GM19438 (cell line): ENCODE measurements at regions not wholly inside any gene's neighbourhood (a gene's known extent, or its start where the extent isn't known, plus 50 kb on each side); places are given as distances from the start of the nearest gene placed in this dataset.
"Not testable (repeated sequence)": the region's sequence is repeated elsewhere in the genome, so short reads cannot be mapped to it uniquely, and the experiment has no call there.

Source experiments
- ATAC-seq: cut with Tn5 transposase; IDR thresholded peaks from one replicate; pipeline ENCODE4 v1.9.1; 2021; ENCODE audit warnings: low read depth; ENCODE audit not compliant: unreplicated experiment

DNA sequence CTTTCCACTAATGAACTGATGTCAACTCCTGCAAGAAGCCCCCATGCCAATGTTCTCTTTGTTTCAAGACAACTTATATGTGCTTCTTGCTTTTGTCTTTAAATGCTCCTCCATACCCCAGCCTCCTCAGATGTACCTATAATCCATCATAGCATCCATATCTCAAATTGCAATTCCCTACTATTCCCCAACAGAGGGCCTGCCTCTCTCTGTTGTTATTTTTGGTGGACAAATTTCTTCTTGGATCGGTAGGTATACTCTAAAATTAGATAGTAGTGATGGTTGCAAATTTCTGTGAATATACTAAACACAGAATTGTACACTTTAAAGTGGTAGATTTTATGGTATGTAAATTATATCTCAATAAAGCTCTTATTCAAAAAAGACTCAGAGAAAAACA, 820.1 kb downstream of the METTL4 start:
- no peak for ATAC-seq

DNA sequence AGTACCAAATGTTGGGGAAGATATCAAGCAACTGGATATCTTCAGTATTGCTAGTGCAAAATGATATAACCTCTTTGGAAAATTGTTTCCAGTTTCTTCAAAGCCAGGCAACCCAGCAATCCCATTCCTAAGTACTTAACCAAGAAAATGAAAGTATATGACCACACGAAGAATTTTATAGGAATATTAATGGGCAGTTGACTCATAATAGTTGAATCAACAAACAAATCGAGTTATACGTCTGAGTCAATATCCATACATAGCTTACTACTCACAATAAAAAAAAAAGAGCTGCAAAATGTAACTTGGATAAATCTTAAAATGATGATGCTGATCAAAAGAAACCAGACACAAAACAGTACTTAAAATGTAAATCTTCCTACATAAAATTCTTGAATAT, 810.4 kb downstream of the METTL4 start:
- ATAC-seq, result no peak

DNA sequence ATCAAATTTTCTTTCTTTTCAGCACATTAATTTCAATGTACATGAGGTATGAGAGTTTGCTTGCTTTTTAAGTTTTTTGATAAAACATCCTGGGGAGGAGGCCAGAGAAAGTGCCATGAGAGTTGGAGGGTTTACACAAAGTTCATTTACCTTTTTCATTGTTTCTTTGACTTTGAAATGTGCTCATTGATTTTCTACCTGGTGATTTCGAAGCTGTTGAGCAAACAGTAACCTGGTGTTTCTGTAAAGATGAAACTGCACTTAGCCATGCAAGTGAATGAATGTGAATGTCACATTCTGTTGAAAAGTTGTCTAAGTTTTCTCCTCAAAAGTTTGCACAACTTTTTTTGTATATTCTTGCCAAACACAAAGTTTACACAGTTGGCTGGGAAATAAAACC, 797.0 kb downstream of the METTL4 start:
- no peak for ATAC-seq

DNA sequence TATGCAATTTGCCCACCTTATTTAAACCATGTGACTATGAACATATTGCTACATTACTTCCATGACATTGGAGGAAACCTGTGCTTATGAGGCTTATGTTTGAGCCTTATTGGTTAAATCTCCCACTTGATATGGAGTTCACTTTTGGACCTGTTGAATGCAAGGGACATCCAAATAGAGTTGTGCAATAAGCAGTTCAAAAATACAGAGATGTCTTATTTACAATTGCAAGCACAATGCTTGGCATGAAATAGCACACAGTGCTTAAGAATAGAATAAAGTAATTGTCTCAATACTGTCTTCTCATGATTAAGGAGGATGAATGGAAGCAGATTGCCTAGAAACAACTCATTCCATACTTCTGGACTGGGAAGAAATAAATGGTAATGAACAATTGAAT, 793.5 kb downstream of the METTL4 start:
- no peak for ATAC-seq

DNA sequence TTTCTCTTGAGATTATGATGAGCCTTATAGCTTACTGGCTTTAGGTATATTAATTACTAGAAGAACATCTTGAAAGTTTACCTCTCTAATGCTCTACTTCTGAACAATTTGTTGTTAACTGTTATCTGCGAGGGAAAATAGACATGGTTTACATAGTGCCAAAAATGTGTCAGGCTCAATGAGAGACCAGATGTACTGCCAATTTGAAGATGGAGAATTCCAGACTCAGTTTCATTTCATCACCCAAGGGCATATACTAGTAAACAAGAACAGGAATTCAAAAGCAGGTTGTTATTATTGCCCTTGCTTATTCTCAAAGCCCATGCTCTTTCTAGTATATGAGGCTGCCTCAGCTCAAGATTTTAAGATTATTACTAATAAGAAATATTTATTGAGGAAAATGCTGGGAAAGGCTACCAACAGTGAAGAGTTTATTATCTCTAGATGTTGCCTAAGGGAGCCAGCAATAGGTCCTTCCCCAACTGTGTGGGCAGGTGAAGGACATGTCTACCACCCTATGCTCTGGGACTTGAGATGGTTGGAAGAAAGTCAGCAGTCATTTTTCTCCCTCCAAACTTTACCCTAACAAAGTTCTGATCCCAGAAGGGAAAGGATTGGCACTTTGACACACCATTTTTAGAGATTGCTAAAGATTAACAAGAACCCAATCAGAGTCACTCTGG, 792.7 kb downstream of the METTL4 start:
- ATAC-seq, result no peak

DNA sequence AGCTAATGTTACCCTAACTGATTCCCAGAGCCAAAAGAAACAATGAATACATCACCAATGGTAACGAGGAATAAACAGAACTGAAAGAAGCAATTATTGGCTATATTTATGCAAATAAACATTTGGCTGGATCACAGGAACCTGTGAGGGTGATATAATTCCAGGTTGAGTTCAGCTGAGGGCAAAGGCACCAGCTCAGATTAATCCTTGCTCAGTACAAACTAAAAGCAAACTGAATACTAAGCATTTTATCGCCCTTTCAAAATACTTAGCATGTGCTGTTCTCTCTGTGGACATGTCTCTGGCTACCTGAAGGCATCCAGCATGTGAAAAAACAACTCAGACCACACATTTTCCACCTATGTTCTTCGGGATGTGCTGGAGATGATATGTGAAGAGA, 791.7 kb downstream of the METTL4 start:
- no peak for ATAC-seq

DNA sequence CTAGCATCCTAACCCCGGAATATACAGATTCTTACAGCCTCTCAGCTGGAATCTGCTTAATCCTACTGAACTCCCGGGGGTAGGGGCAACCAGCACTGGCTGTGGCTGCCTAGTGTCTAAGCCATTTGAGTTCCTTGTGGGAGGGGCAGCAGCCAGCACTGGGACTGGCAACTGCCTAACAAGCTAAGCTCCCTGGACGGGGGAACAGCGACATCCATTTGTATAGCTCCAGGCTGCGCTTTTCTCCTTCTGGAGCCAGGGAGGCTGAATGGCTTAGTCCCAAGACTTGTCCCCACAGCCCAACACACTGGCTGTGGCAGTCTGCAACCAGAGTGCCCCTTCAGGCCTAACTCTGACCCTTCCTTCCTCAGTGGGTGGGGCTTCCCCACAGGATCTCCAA, 787.2 kb downstream of the METTL4 start:
- no peak for ATAC-seq

DNA sequence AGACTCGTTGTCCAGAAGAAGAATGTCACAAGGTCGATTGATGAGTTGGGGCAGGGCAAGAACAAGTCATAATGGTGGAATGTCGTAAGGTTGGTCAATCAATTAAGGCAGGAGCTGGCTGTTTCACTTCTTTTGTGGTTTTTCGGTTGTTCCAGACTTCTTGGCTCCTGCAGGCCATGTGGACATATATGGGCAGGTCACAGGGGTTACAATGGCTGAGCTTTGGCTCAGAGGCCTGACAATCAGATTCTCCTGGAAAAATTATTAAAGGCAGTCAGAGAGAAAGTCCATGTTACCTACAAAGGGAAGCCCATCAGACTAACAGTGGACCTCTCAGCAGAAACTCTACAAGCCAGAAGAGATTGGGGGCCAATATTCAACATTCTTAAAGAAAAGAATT, 785.3 kb downstream of the METTL4 start:
- ATAC-seq, result not testable (repeated sequence)

DNA sequence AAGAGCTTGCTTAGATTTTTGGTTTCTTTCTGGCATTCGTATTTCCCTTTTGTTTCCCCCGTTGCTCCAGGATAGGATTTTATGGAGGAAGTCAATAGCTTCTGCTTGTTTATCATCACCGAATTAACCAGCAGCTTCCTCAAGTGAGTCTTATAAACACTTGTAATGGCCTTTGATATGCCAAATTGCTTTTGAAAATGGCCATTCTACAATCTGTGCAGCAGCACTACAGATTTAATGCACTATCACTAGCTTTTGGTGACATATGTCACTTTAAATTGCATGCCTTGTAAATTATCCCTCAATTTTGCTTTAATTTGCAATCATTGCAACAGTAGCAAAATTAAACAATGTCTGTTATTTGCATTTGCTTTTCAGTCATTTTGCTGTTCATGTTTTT, 774.7 kb downstream of the METTL4 start:
- ATAC-seq, result no peak

DNA sequence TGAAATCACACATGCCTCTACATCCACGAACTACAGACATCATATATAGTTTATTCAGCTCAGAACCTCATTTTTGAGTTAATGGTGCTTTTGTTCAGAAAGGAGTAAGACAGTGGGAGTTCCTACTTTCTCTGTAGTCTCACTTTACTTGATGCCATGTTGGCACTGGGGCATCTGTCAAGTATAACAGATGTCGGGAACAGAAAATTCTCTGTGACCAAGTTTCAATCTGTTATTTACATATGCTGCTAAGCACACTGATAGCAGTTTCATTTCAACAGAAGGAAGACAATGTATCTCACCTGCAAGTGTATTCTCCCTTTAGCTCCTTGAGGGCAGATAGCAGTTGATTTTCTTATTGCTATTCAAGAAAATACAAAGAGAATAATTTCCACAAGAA, 774.1 kb downstream of the METTL4 start:
- ATAC-seq, result no peak

DNA sequence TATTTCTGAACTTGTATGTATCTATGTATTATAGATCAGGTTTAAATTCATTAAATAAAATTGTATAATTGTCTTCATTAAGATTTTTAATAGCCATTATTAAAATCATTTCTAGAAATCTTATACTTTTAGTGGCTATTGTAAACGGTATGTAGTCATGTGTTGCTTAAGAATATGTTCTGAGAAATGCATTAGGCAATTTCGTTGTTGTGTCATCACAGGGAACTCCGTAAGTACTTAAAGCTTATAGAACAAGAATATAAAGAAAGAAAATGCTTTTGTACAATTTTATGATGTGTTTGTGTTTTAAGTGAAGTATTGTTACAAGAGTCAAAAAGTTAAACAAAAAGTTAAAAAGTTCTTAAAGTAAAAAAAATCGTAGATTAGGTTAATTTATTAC, 765.8 kb downstream of the METTL4 start:
- no peak for ATAC-seq

DNA sequence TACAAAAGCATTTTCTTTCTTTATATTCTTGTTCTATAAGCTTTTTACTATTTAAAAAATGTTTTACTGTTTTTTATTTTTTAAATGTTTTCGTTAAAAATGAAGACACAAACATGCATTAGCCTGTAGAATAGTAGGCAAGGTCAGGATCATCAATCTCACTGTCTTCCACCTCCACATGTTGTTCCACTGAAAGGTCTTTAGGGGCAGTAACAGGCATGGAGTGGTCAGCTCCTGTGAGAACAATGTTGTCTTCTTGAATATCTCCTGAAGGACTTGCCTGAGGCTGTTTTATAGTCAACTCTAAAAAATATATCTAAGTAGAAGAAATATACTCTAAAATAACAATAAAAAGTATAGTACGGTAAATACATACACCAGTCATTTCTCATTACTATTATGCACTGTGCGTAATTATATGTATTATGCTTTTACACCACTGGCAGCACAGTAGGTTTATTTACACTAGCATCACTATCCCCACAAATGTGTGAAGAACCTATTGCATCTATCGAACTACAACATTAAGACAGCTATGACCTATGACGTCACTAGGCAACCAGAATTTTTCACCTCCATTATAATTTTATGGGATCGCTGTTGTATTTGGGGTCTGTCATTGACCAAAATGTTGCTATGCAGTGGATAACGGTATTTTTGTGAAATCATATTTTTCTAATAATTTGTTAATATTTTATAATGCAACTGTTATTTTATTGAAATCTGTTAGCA, 764.3 kb downstream of the METTL4 start:
- ATAC-seq, result no peak

DNA sequence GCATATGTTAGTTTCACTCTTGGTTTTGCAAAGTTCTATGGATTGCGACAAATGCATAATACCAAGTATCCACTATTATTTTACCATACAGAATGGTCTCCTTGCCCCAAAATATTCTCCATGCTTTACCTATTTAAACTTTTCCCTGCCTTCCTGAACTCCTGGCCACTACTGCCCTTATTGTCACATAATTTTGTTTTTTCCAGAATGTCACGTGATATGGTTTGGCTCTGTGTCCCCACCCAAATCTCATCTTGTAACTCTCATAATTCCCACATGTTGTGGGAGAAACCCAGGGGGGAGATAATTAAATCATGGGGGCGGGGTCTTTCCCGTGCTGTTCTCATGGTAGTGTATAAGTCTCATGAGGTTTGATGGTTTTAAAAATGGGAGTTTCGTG, 760.0 kb downstream of the METTL4 start:
- ATAC-seq, result no peak

DNA sequence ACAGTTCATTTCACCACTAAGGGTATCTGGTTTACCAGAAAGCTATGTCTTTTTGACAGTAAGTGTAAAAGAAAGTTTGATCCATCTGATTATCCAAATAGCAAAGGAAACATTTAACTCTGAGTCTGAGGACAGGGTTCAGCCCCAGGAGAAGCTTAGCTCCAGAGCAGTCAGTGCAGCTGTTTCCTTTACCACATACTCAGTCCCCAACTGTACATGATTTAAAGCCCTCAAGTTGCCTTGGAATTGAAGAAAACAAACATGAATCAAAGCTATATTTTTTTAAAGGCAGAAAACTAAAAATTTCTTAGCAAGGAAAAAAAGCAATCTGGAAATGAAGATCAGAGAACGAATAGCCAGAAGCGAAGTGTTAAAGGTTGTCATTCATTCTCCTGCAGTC, 746.0 kb downstream of the METTL4 start:
- ATAC-seq, result no peak

DNA sequence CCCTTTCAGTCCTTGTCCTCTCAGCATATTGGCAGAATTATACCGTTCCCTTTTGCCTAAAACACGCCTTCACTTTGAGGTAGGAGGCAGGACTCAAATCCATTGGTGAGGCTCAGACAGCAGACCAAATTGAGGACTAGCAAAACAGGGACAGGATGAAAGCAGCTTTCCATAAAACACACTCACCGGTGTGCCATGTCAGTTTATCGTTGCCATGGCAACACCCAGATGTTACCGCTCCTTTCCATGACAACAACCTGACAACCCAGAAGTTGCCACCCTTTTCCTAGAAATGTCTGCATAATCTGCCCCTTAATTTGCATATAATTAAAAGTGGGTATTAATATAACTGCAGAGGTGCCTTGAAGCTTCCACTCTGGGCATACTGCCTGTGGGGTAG, 730.4 kb downstream of the METTL4 start:
- ATAC-seq, result no peak

DNA sequence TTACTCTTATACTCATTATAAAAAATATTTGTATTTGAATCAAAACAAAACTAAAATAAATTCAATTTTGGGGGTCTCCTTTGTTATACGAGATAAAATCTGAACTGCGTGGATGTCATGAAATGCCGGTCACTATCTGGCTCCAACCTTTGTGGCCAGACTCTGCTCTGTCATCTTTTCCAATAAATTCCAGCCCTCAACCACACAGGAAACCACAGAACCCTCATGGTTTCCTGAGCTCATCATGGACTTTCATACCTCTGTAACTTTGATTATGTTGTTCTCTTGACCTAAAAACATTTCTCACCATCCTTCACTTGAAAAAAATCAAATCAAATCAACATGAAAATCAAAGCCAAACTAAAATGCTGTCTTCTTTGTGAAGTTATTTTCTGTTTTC, 724.7 kb downstream of the METTL4 start:
- no peak for ATAC-seq

DNA sequence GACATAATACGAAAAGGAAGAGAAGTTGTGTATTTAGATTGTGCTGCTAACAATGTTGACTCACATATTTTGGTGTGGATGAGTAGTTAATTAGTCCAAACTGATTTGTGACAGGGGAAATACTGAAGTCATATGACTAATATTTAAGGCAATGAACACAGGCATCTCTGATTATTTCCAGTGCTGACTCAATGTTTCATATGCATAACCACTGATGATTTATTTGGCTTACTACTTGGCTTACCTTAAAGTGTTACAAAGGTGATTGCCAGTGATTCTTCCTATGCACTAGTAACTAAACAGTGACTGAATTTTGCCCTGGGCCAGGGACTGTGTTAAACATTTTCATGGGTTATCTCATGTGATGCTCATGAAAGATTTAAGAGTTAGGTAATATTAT, 722.6 kb downstream of the METTL4 start:
- no peak for ATAC-seq

DNA sequence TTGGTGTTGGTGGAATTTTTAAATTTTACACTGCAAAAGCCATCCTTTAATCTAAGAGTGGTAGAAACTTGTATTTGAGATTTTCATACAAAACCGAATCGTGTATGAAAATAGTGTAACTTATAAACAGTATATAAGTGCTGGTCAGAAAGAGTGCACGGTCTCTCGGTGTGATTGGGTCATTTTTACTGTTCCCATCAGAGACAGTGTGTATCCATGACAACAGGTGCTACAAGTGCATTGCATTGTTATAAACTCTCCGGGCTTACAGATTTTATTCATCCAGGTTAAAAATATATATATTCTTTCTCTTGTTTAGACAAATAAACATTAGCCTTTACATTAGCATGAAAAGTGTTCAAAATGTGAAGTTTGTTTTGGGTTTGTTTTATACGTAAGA, 721.9 kb downstream of the METTL4 start:
- ATAC-seq, result no peak

DNA sequence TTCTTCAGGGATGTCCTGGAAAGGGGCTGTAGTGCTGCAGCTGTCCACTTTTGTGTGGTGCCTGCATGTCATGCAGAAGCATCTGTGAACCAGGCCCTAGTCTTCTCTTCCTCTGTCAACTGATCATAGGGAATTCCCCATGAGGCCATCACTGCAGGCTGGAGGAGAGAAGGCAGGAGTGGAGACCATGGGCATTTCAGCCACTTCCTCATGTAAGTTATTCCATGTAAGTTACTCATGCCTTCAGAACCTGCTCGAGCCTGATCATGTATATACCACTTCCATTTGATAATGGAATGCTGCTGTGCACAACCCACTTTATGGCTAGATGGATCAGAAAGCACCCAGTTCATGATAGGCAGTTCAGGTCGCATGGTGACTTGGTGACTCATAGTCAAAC, 714.0 kb downstream of the METTL4 start:
- ATAC-seq, result not testable (repeated sequence)

DNA sequence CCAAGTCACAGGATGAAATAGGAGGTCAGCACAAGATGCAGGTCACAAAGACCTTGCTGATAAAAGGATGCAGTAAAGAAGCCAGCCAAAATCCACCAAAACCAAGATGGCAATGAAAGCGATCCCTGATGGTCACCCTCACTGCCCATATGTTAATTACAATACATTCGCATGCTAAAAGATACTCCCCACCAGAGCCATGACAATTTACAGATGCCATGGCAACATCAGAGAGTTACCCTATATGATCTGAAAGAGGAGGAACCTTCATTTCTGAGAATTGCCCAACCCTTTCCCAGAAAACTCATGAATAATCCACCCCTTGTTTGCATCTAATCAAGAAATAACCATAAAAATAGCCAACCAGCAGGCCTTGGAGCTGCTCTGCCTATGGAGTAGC, 709.8 kb downstream of the METTL4 start:
- no peak for ATAC-seq

DNA sequence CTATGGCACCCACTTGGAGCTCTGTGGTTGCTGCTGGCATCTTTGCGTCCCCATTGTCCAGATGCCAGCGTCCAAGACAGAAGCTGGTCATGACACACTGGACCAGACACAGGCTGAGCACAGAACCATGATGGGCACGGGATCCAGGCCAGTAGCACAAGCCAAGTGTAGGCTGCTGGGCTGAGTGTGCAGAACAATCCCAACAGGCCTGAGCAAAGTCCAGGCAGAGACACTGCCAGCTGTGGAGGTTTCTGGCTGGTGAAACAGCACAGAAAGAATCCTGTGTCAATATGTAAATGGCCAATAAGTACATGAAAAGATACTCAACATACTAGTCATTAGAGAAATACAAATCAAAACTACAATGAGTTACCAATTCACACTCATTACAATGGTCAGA, 705.4 kb downstream of the METTL4 start:
- ATAC-seq, result no peak

DNA sequence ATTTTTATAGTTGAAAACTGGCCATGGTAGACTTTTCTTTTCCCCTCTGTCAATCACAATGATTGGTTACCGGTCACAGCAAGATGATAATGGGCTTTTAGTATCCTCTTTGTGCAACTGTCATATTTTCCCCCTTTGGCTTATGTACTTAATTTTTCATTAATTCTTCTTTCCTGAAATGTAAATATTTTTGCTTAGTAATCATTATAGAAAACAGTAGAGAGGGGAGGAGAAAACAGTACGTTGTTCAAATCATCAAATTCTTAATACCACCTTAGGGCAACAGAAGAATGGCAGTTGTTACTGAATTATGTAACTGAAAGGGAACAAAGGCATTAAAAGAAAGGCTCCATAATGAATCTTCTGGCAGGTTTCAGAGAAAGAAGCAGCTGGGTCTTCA, 699.0 kb downstream of the METTL4 start:
- ATAC-seq, result no peak

DNA sequence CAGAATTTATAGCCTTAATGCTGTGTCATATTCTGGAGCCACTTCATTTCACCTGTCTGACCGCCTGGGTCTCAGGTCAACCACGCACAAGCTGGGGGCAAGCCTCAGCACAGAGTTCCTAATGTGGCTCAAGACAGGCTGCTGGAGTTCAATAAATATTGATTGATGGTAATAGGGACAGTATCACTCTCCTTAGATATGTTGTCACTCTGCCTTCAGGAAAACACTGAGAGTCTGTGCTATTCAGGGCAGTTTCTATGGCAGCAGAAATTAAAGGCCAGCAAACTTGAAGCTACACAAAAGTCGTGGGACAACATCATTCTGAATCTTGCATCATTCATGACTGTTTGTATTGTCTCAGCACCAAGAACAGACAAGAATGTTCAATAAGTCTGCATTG, 696.1 kb downstream of the METTL4 start:
- ATAC-seq, result no peak
